Heart left ventricle (tissue), 16 donors: ENCODE measurements at regions not wholly inside any gene's neighbourhood (a gene's known extent, or its start where the extent isn't known, plus 50 kb on each side); places are given as distances from the start of the nearest gene placed in this dataset.

Source experiments
- ATAC-seq, 4 donors: fragments of 200-7000 bp; cut with Tn5 transposase; one replicate each; pipeline ENCODE4 v1.9.1; 2020 to 2022; ENCODE audit warnings: moderate library complexity in 4 of 4, mild to moderate bottlenecking in 3 of 4, moderate number of reproducible peaks in 1 of 4
- DNase-seq, 5 donors: peaks; one replicate each; pipeline ENCODE4 v3.0.0-alpha.2; 2020
- H3K27ac ChIP-seq, 12 donors: fragments of 200-600 bp; sonication (generic) in 4 of 12; one replicate each; pipeline versions ENCODE4 v1.5.0 to v1.8.0; 2016 to 2022; ENCODE audit warnings: mild to moderate bottlenecking in 2 of 12
- H3K27me3 ChIP-seq, 9 donors: fragments of 200-600 bp; sonication (generic) in 2 of 9; one replicate each; pipeline versions ENCODE4 v1.5.1 to v1.8.0; 2016 to 2022; ENCODE audit warnings: mild to moderate bottlenecking in 3 of 9
- H3K36me3 ChIP-seq, 9 donors: fragments of 200-600 bp; sonication (generic) in 2 of 9; one replicate each; pipeline versions ENCODE4 v1.5.0 to v1.8.0; 2018 to 2022; ENCODE audit warnings: mild to moderate bottlenecking in 2 of 9
- H3K4me1 ChIP-seq, 12 donors: fragments of 200-600 bp; sonication (generic) in 4 of 12; one replicate each; pipeline versions ENCODE4 v1.5.0 to v1.8.0; 2016 to 2022; ENCODE audit warnings: mild to moderate bottlenecking in 3 of 12
- H3K4me3 ChIP-seq, 12 donors: fragments of 200-600 bp; sonication (generic) in 4 of 12; one replicate each; pipeline versions ENCODE4 v1.5.0 to v1.8.0; 2017 to 2022; ENCODE audit warnings: mild to moderate bottlenecking in 9 of 12, moderate library complexity in 4 of 12
- H3K9me3 ChIP-seq, 12 donors: fragments of 200-600 bp; sonication (generic) in 4 of 12; one replicate each; pipeline versions ENCODE4 v1.5.0 to v1.8.0; 2016 to 2022; ENCODE audit warnings: mild to moderate bottlenecking in 1 of 12
- CTCF ChIP-seq, 12 donors: fragments of 200-600 bp; sonication (generic) in 4 of 12; IDR thresholded peaks; one replicate each; pipeline versions ENCODE4 v1.5.0 to v1.8.0; 2018 to 2022; ENCODE audit warnings: antibody characterized with exemption in 12 of 12, mild to moderate bottlenecking in 5 of 12
- POLR2A ChIP-seq, 2 donors: fragments of 450-650 bp; IDR thresholded peaks; one replicate each; pipeline ENCODE4 v1.6.1; 2017; ENCODE audit warnings: antibody characterized with exemption in 2 of 2, mild to moderate bottlenecking in 2 of 2, moderate library complexity in 2 of 2
- WGBS, 4 donors: extraction: QIAGEN DNeasy Blood & Tissue Kit in 2 of 4; methylation state at CpG; one replicate each; pipeline versions ENCODE4 v1.1.5 to v1.1.7; 2013 to 2018; 5-methylcytosine and 5-hydroxymethylcytosine counted together
- intact Hi-C, 10 donors: fragments of 100-400 bp; cut with DNase I; formaldehyde crosslinking; loops; one replicate each; pipeline versions ENCODE4 v1.11.1 to v1.14.2; 2022
- donor health status: ischemic (EF 13 %, LVEDD 7.1; RV severe dilation, severe dysfunction).
- donor health status: healthy with polysubstance abuse.
- donor health status: DM: no; HTN: yes; CAD: no.
- donor health status: DM: no; HTN: no; CAD: no.
- donor health status: ischemic (EF 25% LVEDD 6.9; RV normal size, moderate dysfunction).
- donor health status: ischemic (EF 25% LVEDD 5.7; RV mildly dilated, moderate dysfunction).
- donor health status: healthy.
- donor health status: DM: yes; HTN: yes; CAD: no.
- donor health status: ischemic (EF 35%, LVEDD 5.7; RV mildly dilated, moderate dysfunction).
- donor health status: nonischemic (EF 11% LVEDD 7.7; RV severe dilation, severe dysfunction).
- donor health status: DM: yes; HTN: yes; CAD: no.
- donor health status: PGD.
- donor health status: ischemic (EF 29% LVEDD 5.4; RV normal size, mild dysfunction).
- donor health status: nonischemic (EF 23%, LVEDD 6.1; RV moderate dilation, normal function).

DNA sequence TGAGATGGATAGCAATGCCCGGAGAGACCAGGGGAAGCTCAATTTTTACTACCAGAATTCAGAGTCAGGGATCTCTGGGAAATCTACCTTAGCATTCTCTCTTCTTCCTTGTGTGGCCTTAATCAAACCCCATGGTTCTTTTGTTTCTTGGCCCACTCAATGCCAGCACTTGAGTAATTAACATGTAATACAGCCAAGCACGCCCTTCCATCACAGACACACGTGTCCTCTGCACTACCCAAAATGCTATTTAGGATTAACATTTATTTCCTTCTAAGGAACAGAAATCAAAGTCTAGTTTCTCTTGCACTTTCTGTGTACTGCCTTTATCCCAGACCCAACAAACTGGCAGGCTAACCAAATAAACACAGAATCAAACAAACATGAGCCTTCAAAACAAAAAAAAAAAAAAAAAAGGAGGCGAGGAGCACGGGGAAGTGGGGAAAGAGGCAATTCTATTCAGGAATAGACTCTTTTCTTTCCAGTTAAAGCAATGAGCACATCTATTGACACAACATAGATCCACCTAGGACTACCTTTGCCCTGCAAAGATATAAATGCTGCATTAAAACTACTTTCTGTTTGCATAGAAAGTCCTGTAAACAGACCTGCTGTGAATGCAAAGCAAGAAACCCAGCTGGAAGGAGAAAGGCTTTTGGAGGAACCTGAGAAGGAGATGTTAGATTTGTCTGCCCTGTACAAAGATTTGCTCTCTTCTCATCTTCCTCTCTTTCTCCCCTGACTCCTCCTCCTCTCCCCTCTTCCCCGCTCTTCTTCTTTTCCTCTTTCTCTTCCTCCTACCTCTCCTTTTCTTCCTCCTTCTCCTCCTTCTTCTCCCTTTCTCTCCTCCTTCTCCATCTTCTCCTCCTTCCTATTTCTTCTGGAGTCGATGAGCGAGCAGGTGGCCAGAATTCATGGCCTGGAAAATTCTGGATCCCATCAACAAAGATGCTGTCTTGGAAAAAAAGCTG, 294.4 kb downstream of the NPIPA8 start:
- DNase-seq (no peak), ATAC-seq (no peak)
- no peaks in the 10 kb centered on the region for H3K4me1 ChIP-seq
- no peak for TF ChIP-seq CTCF (IDR thresholded peaks at IDR 0.05)
- WGBS, 4 donors = 54 to 60% (median 59%) methylated on average over 8 of the region's 8 CpGs
- H3K36me3 ChIP-seq = no peaks in the 10 kb centered on the region
- no peaks in the 10 kb centered on the region for H3K9me3 ChIP-seq
- H3K27me3 ChIP-seq = peaks cover 0 to 3% (median 0%) of the 10 kb centered on the region in 9 donors
- intact Hi-C loops = no loop called here
- no peak overlapping the region for H3K4me3 ChIP-seq
- H3K27ac ChIP-seq = no peak overlapping the region

DNA sequence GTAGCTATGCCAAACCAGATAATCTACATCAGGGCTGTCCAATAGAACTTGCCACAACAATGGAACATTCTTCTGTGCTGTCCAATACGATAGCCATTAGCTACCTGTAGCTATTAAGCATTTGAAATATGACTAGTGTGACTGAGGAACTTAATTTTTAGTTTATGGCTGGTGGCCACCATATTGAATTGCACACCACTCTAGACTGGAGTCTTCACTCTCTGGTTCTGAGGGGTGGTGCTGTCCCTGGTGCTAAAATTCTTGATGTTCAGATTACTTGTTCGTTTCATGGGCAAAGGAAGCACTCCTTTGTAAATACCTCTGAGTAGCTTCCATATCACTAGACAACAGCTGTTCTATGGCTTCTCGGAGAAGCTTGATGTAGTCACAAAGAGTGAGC, 296.6 kb downstream of the NPIPA8 start:
- H3K4me1 ChIP-seq = no peaks in the 10 kb centered on the region
- H3K9me3 ChIP-seq = no peaks in the 10 kb centered on the region
- H3K36me3 ChIP-seq = no peaks in the 10 kb centered on the region
- TF ChIP-seq CTCF (IDR thresholded peaks at IDR 0.05) = no peak
- no peak for TF ChIP-seq POLR2A (IDR thresholded peaks at IDR 0.05)
- ATAC-seq (no peak), DNase-seq (no peak)
- H3K4me3 ChIP-seq = no peak overlapping the region
- intact Hi-C loops = no loop called here
- H3K27ac ChIP-seq = no peak overlapping the region
- 63 to 82% (median 78%) methylated on average over 3 of the region's 3 CpGs for WGBS, 4 donors
- peaks cover 0 to 3% (median 0%) of the 10 kb centered on the region in 9 donors for H3K27me3 ChIP-seq

- Histone ChIP-seq H3K27me3 (peaks cover 0 to 6% (median 0%) of the 10 kb centered on the region in 9 donors), H3K27ac (no peak overlapping the region), H3K4me1 (no peaks in the 10 kb centered on the region), H3K36me3 (no peaks in the 10 kb centered on the region), H3K4me3 (no peak overlapping the region), H3K9me3 (peaks cover 0 to 1% (median 0%) of the 10 kb centered on the region in 12 donors)
- ATAC-seq = no peak
- DNase-seq = no peak
- intact Hi-C loops = no loop called here
- WGBS, 4 donors = 91 to 96% (median 93%) methylated on average over 1 of the region's 1 CpG
- TF ChIP-seq CTCF (IDR thresholded peaks at IDR 0.05) (no peak), POLR2A (IDR thresholded peaks at IDR 0.05) (no peak)
Observed at GRCh38 chr16:18037051-18037450, 299.5 kb downstream of the NPIPA8 start.

- Histone ChIP-seq H3K4me3 (no peak overlapping the region), H3K4me1 (no peaks in the 10 kb centered on the region), H3K9me3 (no peaks in the 10 kb centered on the region), H3K36me3 (no peaks in the 10 kb centered on the region), H3K27me3 (peaks cover 0 to 9% (median 0%) of the 10 kb centered on the region in 9 donors), H3K27ac (no peak overlapping the region)
- DNase-seq (no peak), ATAC-seq (no peak)
- TF ChIP-seq CTCF (IDR thresholded peaks at IDR 0.05) = no peak
- TF ChIP-seq POLR2A (IDR thresholded peaks at IDR 0.05) = no peak
- intact Hi-C loops = no loop called here
- WGBS, 4 donors = 68 to 77% (median 71%) methylated on average over 6 of the region's 6 CpGs
Observed at GRCh38 chr16:18024611-18025010, 311.9 kb downstream of the NPIPA8 start.
